ENCODE measurements at regions not wholly inside any gene's neighbourhood (a gene's known extent, or its start where the extent isn't known, plus 50 kb on each side); places are given as distances from the start of the nearest gene placed in this dataset.

GRCh38 chr6:68128211-68128610 lies 506.9 kb upstream of the ADGRB3 start (continued):
- TF ChIP-seq NANOG (IDR thresholded peaks at IDR 0.05; ENCODE audit: insufficient read depth, low read depth, low read length, poor library complexity, severe bottlenecking) (no peak), SP2 (IDR thresholded peaks at IDR 0.05; ENCODE audit: low read length) (no peak), TAF1 (IDR thresholded peaks at IDR 0.05; ENCODE audit: low read depth, low read length) (no peak), SIN3A (conservative IDR thresholded peaks at IDR 0.05 in 1 of 2, IDR thresholded peaks at IDR 0.05 in 1 of 2; ENCODE audit: low read depth in 1 of 2, low read length in 2 of 2) (no peak)

Measured in H1 (cell line).